Esophagus muscularis mucosa (tissue), 4 donors: ENCODE measurements at regions not wholly inside any gene's neighbourhood (a gene's known extent, or its start where the extent isn't known, plus 50 kb on each side); places are given as distances from the start of the nearest gene placed in this dataset.
"Not testable (repeated sequence)": the region's sequence is repeated elsewhere in the genome, so short reads cannot be mapped to it uniquely, and the experiment has no call there.

ENCODE experiments used
- DNase-seq: peaks from one replicate; pipeline ENCODE4 v3.0.0-alpha.2; 2017; ENCODE audit errors: extremely low spot score
- H3K27ac ChIP-seq, 4 donors: fragments of 200-600 bp; sonication (generic); replicated peaks in 1 of 4; 1 replicate in 3 of 4; 2 replicates in 1 of 4; pipeline ENCODE4 v1.5.1; 2016 to 2019; ENCODE audit warnings: mild to moderate bottlenecking in 1 of 4
- H3K27me3 ChIP-seq, 4 donors: fragments of 200-600 bp; sonication (generic); one replicate each; pipeline versions ENCODE4 v1.5.1 to v1.6.0; 2016 to 2019
- H3K36me3 ChIP-seq, 4 donors: fragments of 200-600 bp; sonication (generic); one replicate each; pipeline ENCODE4 v1.5.1; 2016 to 2019
- H3K4me1 ChIP-seq, 4 donors: fragments of 200-600 bp; sonication (generic); one replicate each; pipeline ENCODE4 v1.5.1; 2016 to 2019
- H3K4me3 ChIP-seq, 4 donors: fragments of 200-600 bp; sonication (generic); 1 replicate in 2 of 4; 2 replicates in 2 of 4; pipeline ENCODE4 v1.5.1; 2016 to 2019; ENCODE audit warnings: mild to moderate bottlenecking in 4 of 4, moderate library complexity in 1 of 4
- H3K9me3 ChIP-seq, 4 donors: fragments of 200-600 bp; sonication (generic); 1 replicate in 3 of 4; 2 replicates in 1 of 4; pipeline ENCODE4 v1.5.1; 2016 to 2019
- CTCF ChIP-seq, 3 experiments: fragments of 200-600 bp in 2 of 3; fragments of 450-650 bp in 1 of 3; sonication (generic) in 2 of 3; IDR thresholded peaks; one replicate each; pipeline ENCODE4 v1.5.1; 2017 to 2019; ENCODE audit warnings: antibody characterized with exemption in 3 of 3, mild to moderate bottlenecking in 2 of 3, moderate library complexity in 1 of 3
- EP300 ChIP-seq: sonication (generic); formaldehyde crosslinking; IDR thresholded peaks from one replicate; pipeline ENCODE4 v1.6.1; 2017; ENCODE audit warnings: antibody characterized with exemption
- POLR2A ChIP-seq: fragments of 450-650 bp; IDR thresholded peaks from one replicate; pipeline ENCODE4 v1.6.1; 2017; ENCODE audit warnings: antibody characterized with exemption, moderate library complexity, mild to moderate bottlenecking, low read depth
- POLR2AphosphoS5 ChIP-seq, 2 donors: sonication (generic); formaldehyde crosslinking; IDR thresholded peaks; one replicate each; pipeline ENCODE4 v1.6.1; 2017; ENCODE audit warnings: antibody characterized with exemption in 2 of 2
- WGBS: methylation state at CpG from one replicate; pipeline ENCODE4 v1.1.5; 2018; 5-methylcytosine and 5-hydroxymethylcytosine counted together
- intact Hi-C: fragments of 100-400 bp; cut with DNase I; formaldehyde crosslinking; loops from one replicate; pipeline ENCODE4 v1.15.1; 2023

- no peaks in the 10 kb centered on the region for H3K36me3 ChIP-seq
- no peak overlapping the region for H3K27ac ChIP-seq
- intact Hi-C loops = no loop called here
- 83% methylated on average over 3 of the region's 3 CpGs for WGBS
- no peaks in the 10 kb centered on the region for H3K9me3 ChIP-seq
- no peak for TF ChIP-seq CTCF (IDR thresholded peaks at IDR 0.05)
- no peak for TF ChIP-seq POLR2A
- no peak for TF ChIP-seq POLR2AphosphoS5 (IDR thresholded peaks at IDR 0.05)
- no peak for TF ChIP-seq EP300
- no peaks in the 10 kb centered on the region for H3K27me3 ChIP-seq
- no peaks in the 10 kb centered on the region for H3K4me1 ChIP-seq
- no peak overlapping the region for H3K4me3 ChIP-seq
- DNase-seq = no peak
Measured at GRCh38 chr18:41643427-41643826, 311.6 kb upstream of the PIK3C3 start.

- WGBS = 51% methylated on average over 2 of the region's 2 CpGs
- TF ChIP-seq EP300 = no peak
- no peak for TF ChIP-seq POLR2A
- no peak for TF ChIP-seq POLR2AphosphoS5 (IDR thresholded peaks at IDR 0.05)
- no peak for TF ChIP-seq CTCF (IDR thresholded peaks at IDR 0.05)
- H3K27me3 ChIP-seq = no peaks in the 10 kb centered on the region
- H3K27ac ChIP-seq = no peak overlapping the region
- no peak overlapping the region for H3K4me3 ChIP-seq
- DNase-seq = no peak
- H3K9me3 ChIP-seq = no peaks in the 10 kb centered on the region
- intact Hi-C loops = no loop called here
- H3K36me3 ChIP-seq = no peaks in the 10 kb centered on the region
- no peaks in the 10 kb centered on the region for H3K4me1 ChIP-seq
Measured at GRCh38 chr18:41642756-41643155, 312.3 kb upstream of the PIK3C3 start.

GRCh38 chr18:41639218-41639617 lies 315.8 kb upstream of the PIK3C3 start:
- Histone ChIP-seq H3K9me3 (no peaks in the 10 kb centered on the region), H3K27ac (no peak overlapping the region), H3K4me1 (no peaks in the 10 kb centered on the region), H3K36me3 (no peaks in the 10 kb centered on the region), H3K27me3 (no peaks in the 10 kb centered on the region), H3K4me3 (no peak overlapping the region)
- intact Hi-C loops = no loop called here
- TF ChIP-seq CTCF (IDR thresholded peaks at IDR 0.05) = no peak
- TF ChIP-seq EP300 = no peak
- no peak for TF ChIP-seq POLR2A
- no peak for TF ChIP-seq POLR2AphosphoS5 (IDR thresholded peaks at IDR 0.05)
- DNase-seq = no peak

- DNase-seq = not testable (repeated sequence)
Measured at GRCh38 chr18:41631723-41632285, 323.2 kb upstream of the PIK3C3 start.

GRCh38 chr18:41630232-41630886 lies 324.7 kb upstream of the PIK3C3 start:
- no peaks in the 10 kb centered on the region for H3K4me1 ChIP-seq
- 87% methylated on average over 8 of the region's 8 CpGs for WGBS
- no peaks in the 10 kb centered on the region for H3K9me3 ChIP-seq
- intact Hi-C loops = no loop called here
- H3K27ac ChIP-seq = no peak overlapping the region
- DNase-seq = no peak
- H3K36me3 ChIP-seq = no peaks in the 10 kb centered on the region
- no peak overlapping the region for H3K4me3 ChIP-seq
- H3K27me3 ChIP-seq = no peaks in the 10 kb centered on the region
- TF ChIP-seq EP300 (no peak), POLR2AphosphoS5 (IDR thresholded peaks at IDR 0.05) (no peak), POLR2A (no peak), CTCF (IDR thresholded peaks at IDR 0.05) (no peak)

More at GRCh38 chr18:41631723-41632285, 323.2 kb upstream of the PIK3C3 start:
- 88% methylated on average over 24 of the region's 26 CpGs for WGBS
- intact Hi-C loops, H3K9me3 ChIP-seq, H3K36me3 ChIP-seq, H3K4me1 ChIP-seq, H3K27ac ChIP-seq, H3K4me3 ChIP-seq, H3K27me3 ChIP-seq: not testable (repeated sequence)
